HepG2 (cell line): ENCODE measurements at regions not wholly inside any gene's neighbourhood (a gene's known extent, or its start where the extent isn't known, plus 50 kb on each side); places are given as distances from the start of the nearest gene placed in this dataset.

ENCODE experiments used
- ATF4 ChIP-seq, 2 experiments: fragments of 450-650 bp in 1 of 2; sonication (generic) in 1 of 2; formaldehyde crosslinking; IDR thresholded peaks; 2 replicates each; pipeline versions ENCODE4 v1.5.0 to v1.8.0; 2020 to 2022; ENCODE audit warnings: mild to moderate bottlenecking in 1 of 2, missing genetic modification reagents in 1 of 2
- ERF ChIP-seq: IDR thresholded peaks from 2 replicates; pipeline ENCODE4 v1.6.1; 2018; ENCODE audit warnings: missing biosample characterization, missing genetic modification reagents
- FOXK1 ChIP-seq: sonication (generic); formaldehyde crosslinking; IDR thresholded peaks from 2 replicates; pipeline ENCODE4 v1.4.0; 2020; ENCODE audit warnings: low read depth, missing genetic modification reagents, borderline replicate concordance
- MLXIP ChIP-seq: sonication (generic); formaldehyde crosslinking; IDR thresholded peaks from 2 replicates; pipeline ENCODE4 v1.9.0; 2021; ENCODE audit warnings: missing genetic modification reagents, borderline replicate concordance
- PLRG1 ChIP-seq: fragments of 450-650 bp; conservative IDR thresholded peaks from 2 replicates; pipeline ENCODE4 v1.6.1; 2016
- ZFP82 ChIP-seq: sonication (generic); formaldehyde crosslinking; IDR thresholded peaks from 2 replicates; pipeline ENCODE4 v1.5.1; 2020; ENCODE audit warnings: mild to moderate bottlenecking, missing genetic modification reagents, borderline replicate concordance
- ZNF224 ChIP-seq: sonication (generic); formaldehyde crosslinking; IDR thresholded peaks from 2 replicates; pipeline ENCODE4 v1.5.0; 2020; ENCODE audit warnings: mild to moderate bottlenecking, missing genetic modification reagents
- ZNF331 ChIP-seq: sonication (generic); formaldehyde crosslinking; IDR thresholded peaks from 2 replicates; pipeline ENCODE4 v1.4.0; 2020; ENCODE audit warnings: missing genetic modification reagents
- ZNF335 ChIP-seq: sonication (generic); formaldehyde crosslinking; IDR thresholded peaks from 2 replicates; pipeline ENCODE4 v1.4.0; 2020; ENCODE audit warnings: missing genetic modification reagents
- ZNF672 ChIP-seq: sonication (generic); formaldehyde crosslinking; IDR thresholded peaks from 2 replicates; pipeline ENCODE4 v1.8.1; 2022; ENCODE audit warnings: missing genetic modification reagents
- TF ChIP-seq, protein P1 (sequence below): sonication (generic); formaldehyde crosslinking; IDR thresholded peaks from 2 replicates; pipeline ENCODE4 v1.8.0; 2022; ENCODE audit warnings: missing genetic modification reagents, mild to moderate bottlenecking, borderline replicate concordance
- TF ChIP-seq, protein P2 (sequence below): sonication (generic); formaldehyde crosslinking; conservative IDR thresholded peaks from 2 replicates; pipeline ENCODE4 v1.8.0; 2022; ENCODE audit warnings: mild to moderate bottlenecking, moderate library complexity, missing genetic modification reagents
- TF ChIP-seq, protein P3 (sequence below): sonication (generic); formaldehyde crosslinking; IDR thresholded peaks from 2 replicates; pipeline ENCODE4 v1.5.1; 2020; ENCODE audit warnings: missing genetic modification reagents, mild to moderate bottlenecking, borderline replicate concordance
- TF ChIP-seq, protein P4 (sequence below): sonication (generic); formaldehyde crosslinking; IDR thresholded peaks from 2 replicates; pipeline ENCODE4 v1.4.0; 2020; ENCODE audit warnings: missing genetic modification reagents
- TF ChIP-seq, protein P5 (sequence below): sonication (generic); formaldehyde crosslinking; IDR thresholded peaks from 2 replicates; pipeline ENCODE4 v1.5.0; 2020; ENCODE audit warnings: missing genetic modification reagents

DNA sequence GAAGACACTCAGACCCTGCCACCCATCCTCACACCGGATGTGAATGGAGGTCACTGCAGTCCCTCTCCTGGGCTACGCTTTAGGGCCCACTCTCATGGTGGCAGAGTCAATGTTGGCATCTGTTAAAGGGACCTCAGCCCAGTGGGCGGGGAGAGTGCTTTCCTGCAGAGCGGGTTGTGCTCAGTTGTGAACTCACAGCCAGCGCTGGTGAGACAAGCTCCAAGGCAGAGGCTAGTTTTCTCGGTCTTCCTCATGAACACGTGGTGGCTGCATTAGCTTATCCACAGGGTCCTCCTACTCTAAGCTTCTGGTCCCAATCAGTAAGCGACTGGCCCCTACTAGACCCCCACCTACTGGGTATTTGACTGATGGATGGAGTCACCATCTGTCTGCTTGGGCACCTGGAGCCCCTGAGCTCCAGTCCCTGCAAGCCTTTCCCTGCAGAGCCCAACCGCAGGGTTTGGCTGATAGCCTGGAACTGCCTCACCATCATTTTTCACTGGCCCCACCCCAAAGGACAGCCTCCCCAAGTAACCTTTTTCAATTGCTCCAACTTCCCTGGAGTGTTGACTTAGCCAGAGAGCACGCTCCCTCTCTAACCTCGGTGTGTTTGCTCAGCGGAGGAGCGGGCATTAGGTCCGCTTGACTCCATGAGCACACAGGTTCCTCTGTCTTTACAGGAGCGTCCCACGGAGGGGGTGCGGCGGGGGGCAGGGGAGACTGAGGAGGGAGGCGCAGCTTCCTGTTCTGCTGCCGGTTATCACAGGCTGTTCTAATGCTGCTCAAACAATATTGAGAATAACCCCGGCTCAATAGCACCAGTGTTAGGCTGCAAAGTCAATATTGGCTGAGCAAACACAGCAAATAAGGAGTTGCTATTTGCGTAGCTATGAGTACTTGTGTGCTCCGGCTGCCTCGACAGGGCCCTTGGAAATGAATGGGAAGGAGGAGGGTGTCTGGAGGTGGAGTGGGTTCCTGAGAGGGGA lies 141.7 kb downstream of the RPLP1 start (continued):
- no peak for TF ChIP-seq ZFP82
- TF ChIP-seq, protein P1, sequence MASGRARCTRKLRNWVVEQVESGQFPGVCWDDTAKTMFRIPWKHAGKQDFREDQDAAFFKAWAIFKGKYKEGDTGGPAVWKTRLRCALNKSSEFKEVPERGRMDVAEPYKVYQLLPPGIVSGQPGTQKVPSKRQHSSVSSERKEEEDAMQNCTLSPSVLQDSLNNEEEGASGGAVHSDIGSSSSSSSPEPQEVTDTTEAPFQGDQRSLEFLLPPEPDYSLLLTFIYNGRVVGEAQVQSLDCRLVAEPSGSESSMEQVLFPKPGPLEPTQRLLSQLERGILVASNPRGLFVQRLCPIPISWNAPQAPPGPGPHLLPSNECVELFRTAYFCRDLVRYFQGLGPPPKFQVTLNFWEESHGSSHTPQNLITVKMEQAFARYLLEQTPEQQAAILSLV = 0 out of 2 replicates have a peak, but pooled peaks have one; percentile 39
- TF ChIP-seq FOXK1 (CRISPR knock-in tag) = peak; percentile 92; the same call in 1 of the 2 replicates
- TF ChIP-seq, protein P2, sequence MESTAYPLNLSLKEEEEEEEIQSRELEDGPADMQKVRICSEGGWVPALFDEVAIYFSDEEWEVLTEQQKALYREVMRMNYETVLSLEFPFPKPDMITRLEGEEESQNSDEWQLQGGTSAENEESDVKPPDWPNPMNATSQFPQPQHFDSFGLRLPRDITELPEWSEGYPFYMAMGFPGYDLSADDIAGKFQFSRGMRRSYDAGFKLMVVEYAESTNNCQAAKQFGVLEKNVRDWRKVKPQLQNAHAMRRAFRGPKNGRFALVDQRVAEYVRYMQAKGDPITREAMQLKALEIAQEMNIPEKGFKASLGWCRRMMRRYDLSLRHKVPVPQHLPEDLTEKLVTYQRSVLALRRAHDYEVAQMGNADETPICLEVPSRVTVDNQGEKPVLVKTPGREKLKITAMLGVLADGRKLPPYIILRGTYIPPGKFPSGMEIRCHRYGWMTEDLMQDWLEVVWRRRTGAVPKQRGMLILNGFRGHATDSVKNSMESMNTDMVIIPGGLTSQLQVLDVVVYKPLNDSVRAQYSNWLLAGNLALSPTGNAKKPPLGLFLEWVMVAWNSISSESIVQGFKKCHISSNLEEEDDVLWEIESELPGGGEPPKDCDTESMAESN (CRISPR knock-in tag) = peak; percentile 83; the same call in 1 of the 2 replicates
- no peak for TF ChIP-seq ZNF672 (CRISPR knock-in tag)
- no peak for TF ChIP-seq ZNF224
- TF ChIP-seq, protein P3, sequence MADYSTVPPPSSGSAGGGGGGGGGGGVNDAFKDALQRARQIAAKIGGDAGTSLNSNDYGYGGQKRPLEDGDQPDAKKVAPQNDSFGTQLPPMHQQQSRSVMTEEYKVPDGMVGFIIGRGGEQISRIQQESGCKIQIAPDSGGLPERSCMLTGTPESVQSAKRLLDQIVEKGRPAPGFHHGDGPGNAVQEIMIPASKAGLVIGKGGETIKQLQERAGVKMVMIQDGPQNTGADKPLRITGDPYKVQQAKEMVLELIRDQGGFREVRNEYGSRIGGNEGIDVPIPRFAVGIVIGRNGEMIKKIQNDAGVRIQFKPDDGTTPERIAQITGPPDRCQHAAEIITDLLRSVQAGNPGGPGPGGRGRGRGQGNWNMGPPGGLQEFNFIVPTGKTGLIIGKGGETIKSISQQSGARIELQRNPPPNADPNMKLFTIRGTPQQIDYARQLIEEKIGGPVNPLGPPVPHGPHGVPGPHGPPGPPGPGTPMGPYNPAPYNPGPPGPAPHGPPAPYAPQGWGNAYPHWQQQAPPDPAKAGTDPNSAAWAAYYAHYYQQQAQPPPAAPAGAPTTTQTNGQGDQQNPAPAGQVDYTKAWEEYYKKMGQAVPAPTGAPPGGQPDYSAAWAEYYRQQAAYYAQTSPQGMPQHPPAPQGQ (CRISPR knock-in tag) = peak; percentile 85; the same call in 1 of the 2 replicates
- peak in 1 of 2 experiments; percentile 80; a peak in 2 of 4 replicates for TF ChIP-seq ATF4 (CRISPR knock-in tag; IDR thresholded peaks at IDR 0.05)
- TF ChIP-seq, protein P4, sequence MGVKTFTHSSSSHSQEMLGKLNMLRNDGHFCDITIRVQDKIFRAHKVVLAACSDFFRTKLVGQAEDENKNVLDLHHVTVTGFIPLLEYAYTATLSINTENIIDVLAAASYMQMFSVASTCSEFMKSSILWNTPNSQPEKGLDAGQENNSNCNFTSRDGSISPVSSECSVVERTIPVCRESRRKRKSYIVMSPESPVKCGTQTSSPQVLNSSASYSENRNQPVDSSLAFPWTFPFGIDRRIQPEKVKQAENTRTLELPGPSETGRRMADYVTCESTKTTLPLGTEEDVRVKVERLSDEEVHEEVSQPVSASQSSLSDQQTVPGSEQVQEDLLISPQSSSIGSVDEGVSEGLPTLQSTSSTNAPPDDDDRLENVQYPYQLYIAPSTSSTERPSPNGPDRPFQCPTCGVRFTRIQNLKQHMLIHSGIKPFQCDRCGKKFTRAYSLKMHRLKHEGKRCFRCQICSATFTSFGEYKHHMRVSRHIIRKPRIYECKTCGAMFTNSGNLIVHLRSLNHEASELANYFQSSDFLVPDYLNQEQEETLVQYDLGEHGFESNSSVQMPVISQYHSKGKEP (CRISPR knock-in tag) = no peak
- TF ChIP-seq ZNF331 (CRISPR knock-in tag) = peak; percentile 81; the same call in 1 of the 2 replicates
- TF ChIP-seq PLRG1 = no peak
- no peak for TF ChIP-seq MLXIP (CRISPR knock-in tag)
- TF ChIP-seq, protein P5, sequence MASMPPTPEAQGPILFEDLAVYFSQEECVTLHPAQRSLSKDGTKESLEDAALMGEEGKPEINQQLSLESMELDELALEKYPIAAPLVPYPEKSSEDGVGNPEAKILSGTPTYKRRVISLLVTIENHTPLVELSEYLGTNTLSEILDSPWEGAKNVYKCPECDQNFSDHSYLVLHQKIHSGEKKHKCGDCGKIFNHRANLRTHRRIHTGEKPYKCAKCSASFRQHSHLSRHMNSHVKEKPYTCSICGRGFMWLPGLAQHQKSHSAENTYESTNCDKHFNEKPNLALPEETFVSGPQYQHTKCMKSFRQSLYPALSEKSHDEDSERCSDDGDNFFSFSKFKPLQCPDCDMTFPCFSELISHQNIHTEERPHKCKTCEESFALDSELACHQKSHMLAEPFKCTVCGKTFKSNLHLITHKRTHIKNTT = 0 out of 2 replicates have a peak, but pooled peaks have one; percentile 30
- no peak for TF ChIP-seq ZNF335
- TF ChIP-seq ERF (CRISPR knock-in tag) = peak; percentile 98
